GM12891 (cell line): ENCODE measurements at regions not wholly inside any gene's neighbourhood (a gene's known extent, or its start where the extent isn't known, plus 50 kb on each side); places are given as distances from the start of the nearest gene placed in this dataset.

Source experiments
- POLR2A ChIP-seq: IDR thresholded peaks from 2 replicates; pipeline ENCODE4 v1.6.1; 2011; ENCODE audit warnings: low read depth, low read length, control low read depth
- SPI1 ChIP-seq: IDR thresholded peaks from 2 replicates; pipeline ENCODE4 v1.6.1; 2011; ENCODE audit warnings: low read depth, low read length, control low read depth
- TAF1 ChIP-seq: IDR thresholded peaks from 2 replicates; pipeline ENCODE4 v1.6.1; 2011; ENCODE audit warnings: low read depth, low read length, control low read depth

- no peak for TF ChIP-seq POLR2A
- TF ChIP-seq SPI1, result no peak
- no peak for TF ChIP-seq TAF1
Observed at GRCh38 chr3:187997490-187997889, 156.5 kb upstream of the LPP start.
